ENCODE measurements at regions not wholly inside any gene's neighbourhood (a gene's known extent, or its start where the extent isn't known, plus 50 kb on each side); places are given as distances from the start of the nearest gene placed in this dataset.

DNA sequence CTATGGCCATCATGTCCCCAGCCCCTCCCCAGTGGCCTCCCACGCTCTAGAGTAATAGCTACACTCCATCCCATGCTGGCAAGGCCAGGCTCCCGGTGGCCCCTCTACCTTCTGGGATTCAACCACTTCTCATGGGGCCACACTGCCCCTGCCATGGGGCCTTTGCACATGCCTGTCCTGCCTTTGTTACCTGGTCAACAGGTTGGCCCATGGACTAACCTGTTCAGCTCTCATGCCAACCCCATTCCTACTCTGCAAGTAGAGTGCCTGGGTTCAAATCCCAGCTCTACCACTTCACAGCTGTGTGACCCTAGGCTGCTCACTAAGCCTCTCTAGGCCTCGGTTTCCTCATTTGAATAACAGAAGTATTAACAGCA lies 98.5 kb downstream of the RFLNA start:
- no peak for DNase-seq

DNA sequence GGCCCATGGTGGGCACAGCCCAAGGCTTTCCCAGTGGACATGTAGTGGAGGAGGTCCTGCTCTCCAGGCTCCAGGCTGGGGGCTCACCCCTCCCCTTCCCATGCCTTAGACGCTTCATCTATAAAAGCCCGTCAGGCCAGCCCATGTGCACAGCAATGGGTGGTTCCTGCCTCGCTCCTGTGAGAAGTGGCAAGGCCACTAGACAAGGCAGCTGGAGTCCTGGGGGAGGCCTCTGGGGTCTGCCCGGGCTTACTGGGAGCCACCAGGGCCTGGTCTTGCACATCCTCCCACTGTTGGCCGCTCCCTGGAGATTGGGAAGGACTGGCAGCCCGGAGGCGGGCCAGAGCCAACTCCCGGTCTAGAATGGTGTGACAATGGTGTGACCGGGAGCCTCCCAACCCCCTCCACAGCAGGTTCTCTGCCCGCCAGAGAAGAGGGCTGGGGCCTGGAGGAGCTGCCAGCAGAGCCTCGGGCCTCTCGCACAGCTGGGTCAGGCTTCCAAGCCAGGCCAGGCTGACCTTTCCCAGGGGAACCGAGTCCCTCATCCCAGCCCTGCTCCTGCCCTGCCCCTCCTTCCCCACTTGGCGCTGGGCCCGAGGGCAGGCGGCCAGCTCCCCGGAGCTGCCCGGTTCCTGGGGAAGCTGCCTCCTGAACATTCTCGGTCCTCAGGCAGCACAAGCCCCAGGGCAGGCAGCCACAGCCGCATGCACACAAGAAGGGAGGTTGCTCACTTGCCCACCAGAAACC lies 97.9 kb downstream of the RFLNA start:
- DNase-seq, result peak; percentile 84

DNA sequence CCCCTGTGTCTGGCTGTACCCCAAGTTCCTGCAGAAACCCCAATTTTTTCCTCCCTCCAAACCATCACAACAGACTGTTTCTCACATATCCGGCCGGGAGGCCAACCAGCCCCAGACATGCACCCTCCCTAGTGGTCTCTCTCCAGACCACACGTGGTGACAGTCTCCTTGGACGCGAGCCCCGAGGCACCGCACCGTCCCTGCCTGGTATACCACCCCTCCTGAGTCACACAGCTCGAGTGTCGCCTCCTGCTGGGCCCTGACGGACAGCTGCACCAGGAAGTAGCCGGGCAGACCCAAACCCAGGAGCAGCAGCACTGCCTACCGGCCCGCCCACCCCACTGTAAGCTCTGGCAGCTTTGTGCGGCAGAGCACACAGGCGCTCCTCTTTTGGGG lies 97.4 kb downstream of the RFLNA start:
- DNase-seq, result peak; percentile 82

DNA sequence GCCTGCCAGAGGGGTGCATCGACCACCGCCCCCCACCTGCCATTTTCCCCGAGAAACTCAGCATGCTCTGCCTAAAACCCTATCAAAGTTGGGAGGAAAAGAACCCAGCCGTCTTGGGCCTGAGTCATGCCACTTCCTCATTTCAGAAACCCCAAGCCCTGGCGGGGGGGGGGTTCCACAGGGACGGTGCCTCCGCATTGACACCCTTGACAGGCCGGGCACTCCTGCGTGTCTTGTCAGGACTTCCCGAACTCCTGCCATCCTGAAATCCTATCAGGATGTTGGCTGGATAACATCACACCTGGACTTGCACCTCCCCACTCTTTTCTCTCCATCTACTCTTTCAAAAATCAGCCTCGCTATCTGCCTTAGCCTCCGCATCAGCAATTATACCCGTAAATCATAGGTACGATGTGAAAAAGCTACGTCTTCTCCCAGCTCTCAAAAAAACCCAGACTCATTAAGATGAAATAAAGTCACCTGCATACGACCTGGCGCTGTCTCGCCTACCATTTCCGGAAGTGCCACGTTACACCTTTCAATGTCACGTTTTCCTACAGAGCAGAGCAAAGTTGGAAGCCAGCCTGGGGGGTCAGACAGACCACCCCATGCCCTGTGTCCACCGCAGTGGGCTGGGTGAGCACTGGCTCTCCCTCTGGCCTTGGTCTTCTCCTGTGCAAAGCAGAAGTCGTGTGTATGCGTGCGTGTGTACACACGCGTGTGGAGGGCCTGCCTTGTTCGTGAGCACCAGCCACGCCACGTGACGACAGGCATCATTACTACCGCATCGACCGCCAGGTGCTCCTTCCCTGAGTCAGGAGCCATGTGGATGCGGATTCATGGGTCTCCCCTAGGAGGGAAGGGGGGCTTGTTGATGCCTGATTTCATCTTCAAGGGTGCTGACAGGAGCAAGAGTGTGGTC lies 96.7 kb downstream of the RFLNA start:
- peak; percentile 79 for DNase-seq

DNA sequence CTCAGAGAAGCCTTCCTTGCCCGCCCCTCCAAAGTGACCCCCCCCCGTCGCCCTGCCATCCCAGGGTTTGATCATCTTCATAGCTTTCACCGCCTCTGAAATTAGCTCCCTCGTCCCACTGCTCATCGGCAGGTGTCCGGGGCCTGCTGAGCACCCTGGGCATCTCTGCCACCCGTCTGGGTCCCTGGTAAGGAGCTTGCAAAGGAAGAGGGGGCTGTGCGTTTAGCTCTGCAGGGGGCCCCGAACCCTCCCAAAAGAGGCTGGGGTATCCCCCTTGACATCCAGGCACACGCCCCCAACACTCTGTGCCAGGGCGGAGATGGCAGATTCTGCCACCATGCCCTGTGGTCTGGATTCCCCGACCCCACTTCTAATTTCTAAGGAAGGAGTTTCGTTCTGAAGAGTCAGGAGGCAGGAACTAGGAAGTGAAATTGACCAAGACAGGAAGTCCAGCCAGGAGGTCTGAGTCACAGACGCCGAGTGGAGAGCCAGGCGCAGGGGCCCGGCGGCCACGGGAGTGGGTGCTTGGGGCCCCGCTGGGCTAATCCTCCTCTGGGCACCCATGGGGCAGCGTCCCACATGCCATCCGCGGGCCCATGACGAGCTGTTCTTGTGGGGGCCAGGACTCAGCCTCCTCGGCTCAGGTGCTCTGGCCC lies 95.7 kb downstream of the RFLNA start:
- peak; percentile 88 for DNase-seq

DNA sequence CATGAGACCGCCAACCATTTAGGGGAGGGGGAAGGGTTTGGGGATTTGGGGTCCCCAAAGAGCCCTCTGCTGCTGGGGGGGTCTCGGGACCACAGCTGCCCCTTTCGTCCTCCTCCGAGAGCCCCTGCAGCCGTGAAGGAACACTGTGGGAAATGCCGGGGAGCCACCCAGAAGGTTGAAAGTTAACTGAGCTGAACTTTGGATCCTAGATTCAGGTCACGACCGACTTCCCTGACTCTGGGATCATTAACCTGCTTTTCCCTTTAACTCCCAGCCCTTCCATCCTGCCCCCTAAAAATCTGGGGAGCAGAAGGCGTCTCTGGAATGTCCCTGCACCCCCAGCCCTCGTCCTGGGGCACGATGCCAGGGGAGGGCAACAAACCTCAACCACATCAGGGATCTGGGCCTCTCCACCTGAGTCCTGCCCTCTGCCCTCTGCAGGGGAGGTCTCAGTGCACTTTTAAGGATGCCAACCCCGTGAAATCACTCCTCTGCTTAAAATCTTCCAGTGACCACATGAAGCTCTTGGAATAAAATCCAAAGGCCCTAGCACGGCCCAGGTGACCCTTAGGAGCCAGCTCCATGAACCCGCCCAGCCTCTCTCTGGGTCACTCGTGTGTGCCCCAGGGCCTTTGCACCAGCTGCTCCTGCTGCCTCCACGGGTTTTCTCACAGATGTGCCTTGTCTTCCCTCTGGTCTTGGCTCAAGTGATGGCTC lies 95.0 kb downstream of the RFLNA start:
- DNase-seq, result no peak

DNA sequence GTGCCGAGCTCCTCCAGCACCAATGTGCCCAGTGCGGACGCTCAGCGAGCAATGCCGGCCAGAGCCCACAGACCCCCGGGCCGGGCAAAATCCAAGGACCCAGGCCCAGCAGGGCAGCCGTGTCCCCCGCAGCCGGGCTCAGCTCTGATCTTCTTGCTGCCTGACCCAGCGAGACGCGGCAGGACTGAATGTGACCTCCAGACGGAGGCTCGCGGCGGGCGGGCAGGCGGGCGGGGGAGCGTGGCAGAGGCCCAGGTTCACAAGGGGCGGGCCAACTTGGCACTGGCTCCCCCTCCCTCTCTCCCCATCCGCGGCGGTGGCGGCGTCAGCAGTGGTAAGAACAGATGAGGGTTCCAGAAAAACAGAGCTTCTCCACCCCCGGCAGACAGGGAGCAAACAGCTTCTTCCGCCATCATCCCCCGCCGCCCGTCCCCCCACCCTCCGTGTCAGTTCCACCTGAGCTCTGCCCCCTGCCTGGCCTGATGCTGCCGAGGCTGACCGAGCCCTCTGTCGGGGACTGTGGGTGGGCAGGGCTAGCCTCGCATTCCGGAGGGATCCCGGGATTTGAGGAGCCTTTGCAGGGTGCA lies 94.3 kb downstream of the RFLNA start:
- DNase-seq, result peak; percentile 84

DNA sequence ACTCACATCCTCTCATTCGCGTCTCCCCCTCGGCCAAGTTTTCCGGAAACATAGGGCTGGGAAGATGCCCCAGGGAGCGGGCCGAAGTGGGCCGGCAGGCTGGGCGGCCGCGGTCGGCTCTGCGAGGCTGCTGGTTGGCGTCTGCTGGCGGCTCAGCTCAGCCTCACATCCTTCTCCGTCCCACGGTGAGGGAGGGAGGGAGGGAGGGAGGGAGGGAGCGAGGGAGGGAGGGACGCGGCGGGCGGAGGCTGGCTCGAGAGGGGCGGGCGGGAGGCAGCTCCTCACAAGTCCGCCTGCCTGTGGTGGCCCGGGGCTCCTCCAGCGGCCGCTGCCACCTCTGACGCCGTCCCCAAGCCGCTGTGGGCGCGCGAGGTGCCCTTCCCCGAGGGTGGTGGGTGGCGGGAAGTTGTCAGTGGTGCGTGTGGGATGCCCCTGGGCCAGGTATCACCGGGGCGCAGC lies 93.8 kb downstream of the RFLNA start:
- peak; percentile 85 for DNase-seq

DNA sequence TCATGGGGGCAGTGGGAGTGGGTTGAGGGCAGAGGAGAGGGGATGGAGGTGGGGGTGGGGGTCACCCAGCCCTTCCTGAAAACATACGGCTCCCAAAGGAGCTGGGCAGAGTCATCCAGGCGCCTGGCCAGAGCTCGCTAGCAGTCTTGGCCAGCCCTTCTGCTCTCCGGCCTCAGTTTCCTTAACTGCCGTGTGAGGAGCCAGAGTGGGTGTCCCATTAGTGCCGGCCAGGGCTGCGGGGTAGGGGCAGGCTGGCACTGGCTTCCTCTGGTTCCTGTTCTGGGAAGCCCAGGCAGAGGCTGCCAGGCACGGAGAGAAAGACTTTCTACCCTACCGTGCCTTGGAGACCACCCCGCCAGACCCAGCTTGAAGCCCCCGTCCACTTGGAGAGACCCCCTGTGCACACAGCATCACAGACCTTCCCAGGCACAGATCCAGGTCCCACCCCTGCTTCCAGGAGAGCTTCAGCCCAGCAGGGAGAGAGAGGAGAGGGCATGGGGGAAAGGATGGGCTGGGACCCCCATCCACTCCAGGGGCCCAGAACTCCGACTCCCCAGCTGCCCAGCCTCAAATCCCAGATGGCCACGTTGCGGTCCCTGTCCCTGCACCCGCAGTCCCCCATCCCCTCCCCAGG lies 93.3 kb downstream of the RFLNA start:
- no peak for DNase-seq

DNA sequence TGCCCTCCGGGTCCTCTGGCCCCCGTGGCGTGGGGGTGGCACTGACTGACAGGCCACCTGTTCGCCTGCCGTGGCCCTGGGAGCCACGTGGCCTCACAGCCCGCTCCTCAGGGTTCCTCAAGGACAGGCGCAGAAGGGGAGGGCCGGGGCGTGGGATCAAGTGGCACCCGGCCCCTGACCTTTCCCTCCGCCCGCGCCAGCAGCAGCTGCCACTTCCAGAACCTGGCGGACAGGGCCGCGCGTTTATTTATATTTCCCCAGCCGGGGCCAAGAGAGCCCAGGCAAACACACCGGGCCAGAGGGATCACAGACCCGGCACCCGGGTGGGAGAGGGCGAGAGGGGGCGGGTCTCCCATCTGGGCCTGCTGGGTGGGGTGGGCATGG lies 92.6 kb downstream of the RFLNA start:
- DNase-seq, result no peak

DNA sequence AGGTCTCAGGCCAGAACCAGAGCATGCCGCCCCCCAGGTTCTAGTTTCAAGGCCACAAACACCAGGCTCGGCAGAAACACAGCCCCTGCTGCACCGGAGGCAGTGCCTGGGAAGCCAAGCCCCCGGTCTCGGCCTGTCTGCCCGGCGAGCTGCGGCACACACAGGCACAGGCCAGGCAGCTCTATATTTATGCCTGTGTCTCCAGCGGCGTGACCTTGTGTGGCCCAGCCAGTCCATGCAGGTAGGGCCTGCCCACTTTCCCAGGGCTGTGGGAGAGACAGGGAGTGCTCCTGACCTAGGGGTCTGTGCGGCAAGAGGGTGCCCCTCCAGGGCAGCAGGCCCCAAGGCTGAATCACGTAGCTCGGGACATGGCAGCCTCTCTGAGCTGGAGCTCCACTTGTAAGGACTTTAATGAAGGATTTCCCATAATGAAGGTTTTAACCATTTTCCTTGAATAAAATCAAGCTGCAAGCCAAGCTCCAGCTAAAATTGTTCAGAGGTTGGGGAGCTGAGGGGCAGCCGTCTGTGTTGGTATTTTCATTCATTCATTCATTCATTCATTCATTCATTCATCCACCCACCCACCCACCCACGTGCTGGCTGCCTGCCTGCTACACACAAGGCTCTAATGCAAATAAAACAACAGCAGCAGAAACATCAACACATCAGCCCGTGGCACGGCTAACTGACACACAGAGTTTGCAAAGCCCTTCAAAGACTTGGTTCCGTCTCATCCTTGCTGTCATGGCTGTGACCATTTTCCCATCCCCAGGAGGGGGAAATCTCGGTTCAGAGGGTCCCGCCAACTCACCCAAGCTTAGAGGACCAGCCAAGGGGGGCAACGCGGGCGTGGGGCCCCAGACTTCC lies 92.0 kb downstream of the RFLNA start:
- no peak for DNase-seq

DNA sequence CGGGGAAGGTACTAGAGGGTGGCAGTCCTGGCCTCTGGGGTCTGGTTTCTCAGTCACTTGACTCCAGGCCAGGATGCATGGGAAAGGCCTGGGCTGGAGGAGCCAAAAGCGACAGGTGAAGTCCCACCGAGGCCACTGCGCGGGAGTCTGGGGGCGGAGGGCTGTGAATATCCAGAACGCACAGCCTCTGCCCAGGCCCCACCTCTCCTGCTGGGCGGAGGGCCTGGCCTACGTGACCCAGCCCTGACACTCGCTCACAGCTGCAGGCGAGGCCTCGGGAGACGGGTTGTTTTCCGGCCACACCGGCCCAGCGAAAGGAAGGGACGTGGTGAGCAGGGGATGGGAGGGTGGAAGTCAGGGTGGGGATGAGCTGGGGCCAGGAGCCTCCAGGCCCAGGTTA lies 91.2 kb downstream of the RFLNA start:
- DNase-seq, result peak; percentile 64

DNA sequence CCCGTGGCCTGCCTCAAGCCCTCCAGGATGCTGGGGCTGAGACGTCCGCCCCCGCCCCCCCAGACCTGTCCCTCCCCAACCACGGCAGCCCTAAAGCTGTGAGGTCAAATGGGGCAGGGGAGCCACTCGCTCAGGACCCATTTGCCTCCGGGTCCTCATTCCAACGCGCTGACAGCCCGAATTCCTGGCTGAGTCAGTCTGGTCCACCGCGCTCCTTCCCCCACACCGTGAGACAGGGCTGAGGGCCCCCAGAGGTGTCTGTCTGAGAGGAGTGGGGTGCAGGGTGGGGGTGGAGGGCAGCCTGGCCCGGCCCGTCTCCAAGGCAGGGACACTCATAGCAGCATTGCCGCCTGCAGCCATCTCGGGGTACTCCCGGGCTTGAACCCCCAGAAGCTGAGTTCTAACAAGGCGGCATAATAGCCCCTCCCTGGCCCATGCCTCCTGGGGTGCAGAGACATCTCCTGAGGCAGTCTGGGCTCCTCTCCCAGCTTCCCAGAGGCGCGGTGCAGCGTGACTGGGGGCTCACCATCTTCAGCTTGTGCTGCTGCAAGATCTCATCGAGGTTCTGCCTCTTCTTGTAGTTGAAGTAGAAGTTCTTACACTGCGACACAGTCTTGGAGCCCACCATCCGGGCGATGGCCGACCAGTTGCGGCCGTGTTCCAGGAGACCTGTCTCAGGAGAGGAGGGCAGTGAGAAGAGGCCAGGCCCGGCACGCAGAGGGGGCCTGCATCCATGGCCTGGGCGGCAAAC lies 90.5 kb downstream of the RFLNA start:
- peak; percentile 97 for DNase-seq

DNA sequence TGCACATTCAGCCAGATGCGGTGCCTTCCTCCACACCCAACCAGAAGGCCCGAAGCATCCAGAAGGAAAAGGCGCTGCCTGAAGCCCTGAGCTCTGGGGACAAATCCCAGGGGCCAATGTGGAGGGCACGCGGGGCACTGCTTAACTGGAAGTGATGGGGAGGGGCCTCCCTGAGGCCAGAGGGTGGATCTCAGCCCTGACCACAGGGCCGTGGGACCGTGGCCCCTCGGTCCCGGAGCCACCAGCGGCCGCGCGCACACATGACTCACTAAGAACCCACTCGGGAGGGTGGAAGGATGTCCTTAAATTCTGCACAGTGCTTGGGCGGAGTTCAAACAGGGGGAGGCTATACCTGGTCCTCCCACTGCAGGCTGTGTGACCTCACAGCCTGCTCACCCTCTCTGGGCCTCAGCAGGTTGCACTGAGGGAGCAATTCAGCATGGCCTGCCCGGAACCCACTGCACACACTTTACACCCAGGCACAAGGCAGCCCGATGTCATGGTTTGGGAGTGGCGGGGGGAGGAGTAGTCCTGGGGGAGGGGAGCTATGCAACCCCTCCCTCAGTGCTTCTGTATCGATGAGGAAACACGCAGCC lies 89.5 kb downstream of the RFLNA start:
- DNase-seq, result no peak

DNA sequence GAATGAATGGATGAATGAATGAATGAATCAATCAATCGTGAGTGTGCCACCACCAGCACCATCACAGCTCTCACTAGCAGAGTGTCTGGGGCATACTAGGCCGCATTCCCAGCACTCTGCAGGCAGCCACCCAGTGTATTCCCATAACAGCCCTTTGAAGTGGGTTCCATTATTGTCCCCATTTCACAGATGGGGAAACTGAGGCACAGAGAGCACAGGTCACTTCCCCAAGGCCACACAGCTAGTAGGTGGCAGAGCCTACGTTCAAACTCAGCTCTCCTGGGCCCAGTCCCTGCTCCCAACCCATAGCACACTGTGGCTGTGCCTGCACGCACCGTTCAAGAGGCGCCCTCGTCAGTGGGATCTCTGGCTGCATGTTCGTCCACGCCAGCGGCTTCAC lies 88.1 kb downstream of the RFLNA start:
- DNase-seq, result no peak

DNA sequence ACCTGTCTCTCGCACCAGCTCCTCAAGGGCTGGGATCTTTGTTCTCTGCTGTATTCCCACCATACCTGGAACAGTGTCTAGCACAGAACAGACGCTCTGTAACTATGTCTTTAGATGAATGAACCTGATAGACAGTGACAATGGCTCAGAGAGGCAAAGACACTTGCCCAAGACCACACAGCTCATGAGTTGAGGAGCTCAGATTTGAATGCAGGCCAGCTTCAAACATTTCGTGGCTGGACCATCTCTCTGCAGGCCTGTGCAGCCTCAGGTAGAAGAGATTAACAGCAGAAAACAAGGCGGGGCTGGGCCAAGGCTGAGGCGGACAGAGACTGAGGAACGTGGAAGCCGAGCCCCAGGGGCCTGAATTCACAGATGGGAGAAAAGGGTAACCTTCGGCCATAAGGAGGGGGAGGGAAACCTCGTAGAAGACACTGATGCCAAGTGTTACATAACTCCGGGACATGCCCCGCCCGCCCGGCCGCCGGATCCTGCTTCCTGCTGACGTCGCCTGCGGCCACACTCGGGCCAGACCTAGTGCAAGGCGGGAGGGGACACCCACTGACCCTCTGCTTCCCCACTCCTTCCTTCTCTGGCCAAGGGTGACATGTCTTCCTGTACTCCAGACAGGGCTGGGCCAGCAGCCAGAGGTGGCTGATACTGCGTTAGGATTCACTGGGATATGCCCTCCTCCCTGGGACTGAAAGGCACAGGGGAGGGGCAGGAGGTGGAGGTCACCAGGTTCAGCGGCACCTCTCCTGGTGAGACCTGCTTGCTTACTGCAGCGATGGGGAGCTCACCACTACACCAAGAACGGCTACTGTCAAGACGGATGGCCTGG lies 86.8 kb downstream of the RFLNA start:
- DNase-seq, result peak; percentile 85

DNA sequence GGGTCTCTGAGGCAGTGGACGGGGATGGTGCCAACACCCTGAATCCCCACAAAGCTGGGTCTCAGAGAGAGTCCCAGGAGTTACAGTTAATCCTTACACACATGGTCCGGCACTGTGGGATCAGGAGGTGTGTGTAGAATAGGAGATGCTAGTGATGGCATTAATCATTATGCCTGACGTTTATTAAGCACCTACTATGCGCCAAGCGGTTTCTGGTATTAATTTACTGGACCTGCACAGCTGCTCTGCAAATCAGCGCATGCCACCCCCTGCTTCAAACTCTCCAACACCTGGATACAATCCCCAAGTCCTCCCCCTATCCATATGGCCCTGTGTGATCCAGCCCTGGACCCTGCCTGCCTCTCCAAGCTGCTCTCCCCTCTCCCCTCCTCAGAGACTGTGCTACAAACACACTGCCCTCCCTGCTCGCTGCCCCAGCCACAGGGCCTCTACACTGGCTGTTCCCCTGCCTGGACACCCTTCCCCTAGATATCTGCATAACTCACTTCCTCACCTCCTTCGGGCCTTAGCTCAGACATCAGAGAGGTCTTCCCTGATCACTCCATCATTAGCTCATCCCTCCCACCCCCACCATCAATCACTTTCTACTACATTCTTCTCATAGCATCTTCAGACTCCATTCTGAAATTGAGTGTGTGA lies 86.0 kb downstream of the RFLNA start:
- DNase-seq, result no peak
